Caki2 (cell line): ENCODE measurements at regions not wholly inside any gene's neighbourhood (a gene's known extent, or its start where the extent isn't known, plus 50 kb on each side); places are given as distances from the start of the nearest gene placed in this dataset.

Experiments
- DNase-seq: peaks from one replicate; pipeline ENCODE4 v3.0.0-alpha.2; 2015; ENCODE audit warnings: low read depth
- in situ Hi-C: cut with HindIII; loops from 2 replicates; pipeline ENCODE4 v1.10.0; 2016; ENCODE audit warnings: low sequenced_read_pairs, low pct_unique_long_range_greater_than_20kb, mixed read lengths

GRCh38 chrX:145620666-145621065 lies 197.0 kb upstream of the SLITRK2 start:
- in situ Hi-C loops: no loop called here
- DNase-seq: no peak

- in situ Hi-C loops: no loop called here
- DNase-seq: no peak
Observed at GRCh38 chrX:145623453-145623852, 194.2 kb upstream of the SLITRK2 start.

GRCh38 chrX:145630081-145630480 lies 187.5 kb upstream of the SLITRK2 start:
- no peak for DNase-seq

GRCh38 chrX:145630806-145631435 lies 186.7 kb upstream of the SLITRK2 start:
- DNase-seq: no peak
- in situ Hi-C loops: no loop called here

More at GRCh38 chrX:145630081-145630480, 187.5 kb upstream of the SLITRK2 start:
- in situ Hi-C loops: no loop called here

- in situ Hi-C loops: no loop called here
- DNase-seq: no peak
Observed at GRCh38 chrX:145631461-145631951, 186.1 kb upstream of the SLITRK2 start.

GRCh38 chrX:145654486-145654885 lies 163.1 kb upstream of the SLITRK2 start:
- DNase-seq: no peak
- in situ Hi-C loops: no loop called here

- in situ Hi-C loops: no loop called here
Observed at GRCh38 chrX:145673841-145674240, 143.8 kb upstream of the SLITRK2 start.

GRCh38 chrX:145677109-145677817 lies 140.4 kb upstream of the SLITRK2 start:
- in situ Hi-C loops: no loop called here
- DNase-seq: no peak

More at GRCh38 chrX:145673841-145674240, 143.8 kb upstream of the SLITRK2 start:
- DNase-seq: no peak

- in situ Hi-C loops: no loop called here
Observed at GRCh38 chrX:145682518-145683298, 134.9 kb upstream of the SLITRK2 start.

GRCh38 chrX:145687146-145687545 lies 130.5 kb upstream of the SLITRK2 start:
- in situ Hi-C loops: no loop called here
- no peak for DNase-seq

More at GRCh38 chrX:145682518-145683298, 134.9 kb upstream of the SLITRK2 start:
- no peak for DNase-seq

- DNase-seq: no peak
- in situ Hi-C loops: no loop called here
Observed at GRCh38 chrX:145687707-145688106, 129.9 kb upstream of the SLITRK2 start.

- in situ Hi-C loops: no loop called here
- DNase-seq: no peak
Observed at GRCh38 chrX:145694048-145694447, 123.6 kb upstream of the SLITRK2 start.

- no peak for DNase-seq
- in situ Hi-C loops: no loop called here
Observed at GRCh38 chrX:145715641-145716138, 101.9 kb upstream of the SLITRK2 start.

GRCh38 chrX:145716226-145716625 lies 101.4 kb upstream of the SLITRK2 start:
- DNase-seq: no peak
- in situ Hi-C loops: no loop called here

- DNase-seq: no peak
- in situ Hi-C loops: no loop called here
Observed at GRCh38 chrX:145727476-145727875, 90.2 kb upstream of the SLITRK2 start.

- in situ Hi-C loops: no loop called here
- DNase-seq: no peak
Observed at GRCh38 chrX:145729635-145730034, 88.0 kb upstream of the SLITRK2 start.

GRCh38 chrX:145735036-145735435 lies 82.6 kb upstream of the SLITRK2 start:
- DNase-seq: no peak
- in situ Hi-C loops: no loop called here

GRCh38 chrX:145751943-145752342 lies 65.7 kb upstream of the SLITRK2 start:
- in situ Hi-C loops: no loop called here
- no peak for DNase-seq
